ENCODE measurements at regions not wholly inside any gene's neighbourhood (a gene's known extent, or its start where the extent isn't known, plus 50 kb on each side); places are given as distances from the start of the nearest gene placed in this dataset.

- Histone ChIP-seq H3K9ac (ENCODE audit: extremely low read depth, insufficient read length, low read length) (no peak overlapping the region), H3K18ac (ENCODE audit: insufficient read length, low read depth, low read length) (no peak overlapping the region), H3K9me3 (ENCODE audit: control insufficient read depth, low read depth, low read length) (no peaks in the 10 kb centered on the region), H2BK120ac (ENCODE audit: low read depth, low read length, poor library complexity, severe bottlenecking) (no peak overlapping the region), H3K23ac (ENCODE audit: insufficient read length, low read depth, low read length) (no peak overlapping the region), H3K14ac (ENCODE audit: insufficient read depth, low read length) (no peak overlapping the region), H3K4me1 (ENCODE audit: insufficient read depth, low read length) (no peaks in the 10 kb centered on the region), H3K27ac (ENCODE audit: insufficient read length, low read depth, low read length) (no peak overlapping the region), H4K20me1 (ENCODE audit: control insufficient read depth, insufficient read depth, insufficient read length) (no peaks in the 10 kb centered on the region), H3K79me1 (ENCODE audit: insufficient read depth, low read depth, low read length, poor library complexity, severe bottlenecking) (no peaks in the 10 kb centered on the region), H3K79me2 (ENCODE audit: insufficient read depth, low read length) (no peaks in the 10 kb centered on the region), H3K4me2 (ENCODE audit: insufficient read depth, insufficient read length, low read length) (no peak overlapping the region), H3K4ac (ENCODE audit: low read depth, low read length) (no peak overlapping the region), H3K56ac (ENCODE audit: insufficient read length, low read depth, low read length) (no peak overlapping the region), H2AFZ (ENCODE audit: low read length) (no peak overlapping the region), H2BK15ac (ENCODE audit: low read depth, low read length) (no peak overlapping the region), H3T11ph (ENCODE audit: low read length) (no peak overlapping the region), H2BK20ac (ENCODE audit: low read depth, low read length, poor library complexity, severe bottlenecking) (no peak overlapping the region), H4K91ac (ENCODE audit: insufficient read length, low read depth, low read length) (no peak overlapping the region), H2BK12ac (ENCODE audit: insufficient read length, low read depth, low read length) (no peak overlapping the region), H4K5ac (ENCODE audit: insufficient read length, low read depth, low read length) (no peak overlapping the region), H3K23me2 (ENCODE audit: insufficient read length, low read depth, low read length, poor library complexity, severe bottlenecking) (no peaks in the 10 kb centered on the region), H2BK5ac (ENCODE audit: insufficient read length, low read length) (no peak overlapping the region), H2AK5ac (ENCODE audit: insufficient read length, low read length) (no peak overlapping the region), H4K8ac (replicated peaks; ENCODE audit: insufficient read length, low read depth, low read length) (no peak overlapping the region), H3K27me3 (ENCODE audit: insufficient read depth, low read length) (no peaks in the 10 kb centered on the region)
- peaks cover 5 to 12% of the 10 kb centered on the region in 2 experiments for H3K4me1 Mint-ChIP-seq
- no peaks in the 10 kb centered on the region; a peak in 1 of 7 replicates for H3K36me3 Mint-ChIP-seq (ENCODE audit: insufficient read depth in 1 of 3, low read depth in 3 of 3)
- WGBS (ENCODE audit: extremely low coverage, insufficient read length, low lambda C conversion rate): no CpG with 5 or more reads among the region's 3 CpGs
- H3K4me3 Mint-ChIP-seq: no peak overlapping the region
- H3K27me3 Mint-ChIP-seq (ENCODE audit: low read depth): no peaks in the 10 kb centered on the region; the same call in 1 of the 2 replicates
- TF ChIP-seq CTCF (conservative IDR thresholded peaks at IDR 0.05): no peak
- no peak for DNase-seq
- no peaks in the 10 kb centered on the region; a peak in 1 of 5 replicates for H3K9me3 Mint-ChIP-seq
- no peak overlapping the region for H3K27ac Mint-ChIP-seq
Measured at GRCh38 chr3:72112435-72112834, 327.5 kb upstream of the PROK2 start.

Measured in H9 (cell line).